ENCODE measurements at regions not wholly inside any gene's neighbourhood (a gene's known extent, or its start where the extent isn't known, plus 50 kb on each side); places are given as distances from the start of the nearest gene placed in this dataset.
A peak's percentile ranks its signal among the peaks of the same experiment; 100 is the strongest.

DNA sequence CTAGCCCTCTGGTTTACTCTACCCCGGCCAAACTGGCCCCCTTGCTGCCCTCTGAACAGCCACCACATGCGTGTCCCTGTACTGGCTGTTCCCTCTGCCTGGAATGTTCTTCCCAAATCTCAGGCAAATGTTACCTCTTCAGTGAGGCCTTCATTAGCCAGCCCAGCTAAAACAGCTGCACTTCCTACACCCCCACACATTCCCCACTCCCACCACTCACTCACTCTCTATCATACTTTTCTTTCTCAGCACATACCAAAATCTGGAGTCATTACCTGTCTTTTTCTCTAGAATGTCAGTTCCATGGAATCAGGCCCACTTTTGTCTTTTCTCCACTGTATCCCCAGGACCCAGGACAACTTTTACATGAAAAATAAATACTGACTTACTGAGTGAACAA lies 401.2 kb upstream of the SULF2 start:
- H3K9me3 ChIP-seq (ENCODE audit: control insufficient read depth in 2 of 3, insufficient read depth in 1 of 3, low read length in 3 of 3), result no peaks in the 10 kb centered on the region
- H3K4me3 ChIP-seq (ENCODE audit: low read length in 3 of 3), result no peak overlapping the region
- no peak overlapping the region for H3K27ac ChIP-seq (ENCODE audit: low read depth in 2 of 2, low read length in 2 of 2)
- no peak for TF ChIP-seq CTCF (IDR thresholded peaks at IDR 0.05; ENCODE audit: borderline replicate concordance, extremely low read depth, insufficient read depth)
- H3K36me3 ChIP-seq (ENCODE audit: control insufficient read depth in 2 of 3, insufficient read depth in 3 of 3, low read length in 3 of 3), result no peaks in the 10 kb centered on the region
- H3K9ac ChIP-seq (ENCODE audit: low read length in 3 of 3), result no peak overlapping the region
- DNase-seq, result peak in 1 of 5 donors; percentile 46
- intact Hi-C loops (cut with DNase I), result no loop called here
- no peaks in the 10 kb centered on the region for H3K27me3 ChIP-seq (ENCODE audit: control insufficient read depth, insufficient read depth, low read length)
- H3K4me1 ChIP-seq (ENCODE audit: control insufficient read depth in 2 of 3, insufficient read depth in 2 of 3, low read depth in 1 of 3, low read length in 3 of 3), result no peaks in the 10 kb centered on the region
- no peak for FAIRE-seq

GRCh38 chr20:48184229-48184628 lies 398.9 kb upstream of the SULF2 start:
- Histone ChIP-seq H3K9ac (ENCODE audit: low read length in 3 of 3) (no peak overlapping the region), H3K4me3 (ENCODE audit: low read length in 3 of 3) (no peak overlapping the region), H3K9me3 (ENCODE audit: control insufficient read depth in 2 of 3, insufficient read depth in 1 of 3, low read length in 3 of 3) (no peaks in the 10 kb centered on the region), H3K27ac (ENCODE audit: low read depth in 2 of 2, low read length in 2 of 2) (no peak overlapping the region), H3K36me3 (ENCODE audit: control insufficient read depth in 2 of 3, insufficient read depth in 3 of 3, low read length in 3 of 3) (no peaks in the 10 kb centered on the region), H3K27me3 (ENCODE audit: control insufficient read depth, insufficient read depth, low read length) (no peaks in the 10 kb centered on the region), H3K4me1 (ENCODE audit: control insufficient read depth in 2 of 3, insufficient read depth in 2 of 3, low read depth in 1 of 3, low read length in 3 of 3) (no peaks in the 10 kb centered on the region)
- DNase-seq (no peak), FAIRE-seq (no peak)
- intact Hi-C loops (cut with DNase I), result no loop called here
- TF ChIP-seq CTCF (IDR thresholded peaks at IDR 0.05; ENCODE audit: borderline replicate concordance, extremely low read depth, insufficient read depth), result no peak

- H3K4me1 ChIP-seq (ENCODE audit: control insufficient read depth in 2 of 3, insufficient read depth in 2 of 3, low read depth in 1 of 3, low read length in 3 of 3), result no peaks in the 10 kb centered on the region
- no peak overlapping the region for H3K27ac ChIP-seq (ENCODE audit: low read depth in 2 of 2, low read length in 2 of 2)
- no peak for FAIRE-seq
- intact Hi-C loops (cut with DNase I), result no loop called here
- H3K9ac ChIP-seq (ENCODE audit: low read length in 3 of 3), result no peak overlapping the region
- TF ChIP-seq CTCF (IDR thresholded peaks at IDR 0.05; ENCODE audit: borderline replicate concordance, extremely low read depth, insufficient read depth), result no peak
- no peak overlapping the region for H3K4me3 ChIP-seq (ENCODE audit: low read length in 3 of 3)
- H3K36me3 ChIP-seq (ENCODE audit: control insufficient read depth in 2 of 3, insufficient read depth in 3 of 3, low read length in 3 of 3), result no peaks in the 10 kb centered on the region
- DNase-seq, result no peak
- no peaks in the 10 kb centered on the region for H3K27me3 ChIP-seq (ENCODE audit: control insufficient read depth, insufficient read depth, low read length)
- H3K9me3 ChIP-seq (ENCODE audit: control insufficient read depth in 2 of 3, insufficient read depth in 1 of 3, low read length in 3 of 3), result no peaks in the 10 kb centered on the region
Measured at GRCh38 chr20:48181261-48181935, 396.1 kb upstream of the SULF2 start.

DNA sequence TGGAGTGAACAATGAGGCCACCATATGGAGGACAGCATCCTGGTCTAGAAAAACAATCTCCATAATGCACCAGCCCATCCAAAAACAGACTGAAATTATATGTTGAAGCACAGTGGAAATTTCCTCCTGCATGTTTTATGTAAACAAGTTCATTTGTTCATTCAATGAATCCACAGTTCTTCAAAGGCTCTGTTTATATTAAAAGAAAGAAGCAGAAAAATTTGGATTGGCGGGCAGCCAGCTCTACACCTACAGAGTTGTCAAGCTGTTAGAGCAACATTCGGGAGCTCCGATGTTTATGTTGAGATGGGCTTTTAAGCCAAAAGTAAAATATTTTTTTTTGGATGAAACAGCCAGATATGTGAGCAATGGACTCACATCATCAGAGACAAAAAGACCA lies 395.3 kb upstream of the SULF2 start:
- intact Hi-C loops (cut with DNase I), result no loop called here
- DNase-seq (peak in 1 of 5 donors; percentile 46), FAIRE-seq (no peak)
- Histone ChIP-seq H3K4me1 (ENCODE audit: control insufficient read depth in 2 of 3, insufficient read depth in 2 of 3, low read depth in 1 of 3, low read length in 3 of 3) (no peaks in the 10 kb centered on the region), H3K27me3 (ENCODE audit: control insufficient read depth, insufficient read depth, low read length) (no peaks in the 10 kb centered on the region), H3K36me3 (ENCODE audit: control insufficient read depth in 2 of 3, insufficient read depth in 3 of 3, low read length in 3 of 3) (no peaks in the 10 kb centered on the region), H3K27ac (ENCODE audit: low read depth in 2 of 2, low read length in 2 of 2) (no peak overlapping the region), H3K9ac (ENCODE audit: low read length in 3 of 3) (no peak overlapping the region), H3K9me3 (ENCODE audit: control insufficient read depth in 2 of 3, insufficient read depth in 1 of 3, low read length in 3 of 3) (no peaks in the 10 kb centered on the region), H3K4me3 (ENCODE audit: low read length in 3 of 3) (no peak overlapping the region)
- no peak for TF ChIP-seq CTCF (IDR thresholded peaks at IDR 0.05; ENCODE audit: borderline replicate concordance, extremely low read depth, insufficient read depth)
